HEK293T (cell line): ENCODE measurements at regions not wholly inside any gene's neighbourhood (a gene's known extent, or its start where the extent isn't known, plus 50 kb on each side); places are given as distances from the start of the nearest gene placed in this dataset.

Experiments used
- CTCF ChIA-PET: fragments of 350-600 bp; formaldehyde crosslinking; extraction: SDS; loops from one replicate; lab custom pipeline; 2021; ENCODE audit warnings: antibody characterized with exemption, inconsistent platforms; lab: Yijun Ruan, JAX
- POLR2A ChIA-PET: fragments of 350-600 bp; formaldehyde crosslinking; extraction: SDS; loops from one replicate; lab custom pipeline; 2020; ENCODE audit warnings: antibody characterized with exemption, inconsistent platforms; lab: Yijun Ruan, JAX
- DNase-seq: peaks from one replicate; pipeline ENCODE4 v3.0.0; 2012; ENCODE audit warnings: mixed read lengths; ENCODE audit errors: extremely low spot score
- ARNT ChIP-seq: fragments of 450-650 bp; IDR thresholded peaks from 2 replicates; pipeline ENCODE4 v1.6.1; 2017; ENCODE audit warnings: mild to moderate bottlenecking
- BHLHE40 ChIP-seq: fragments of 450-650 bp; IDR thresholded peaks from 2 replicates; pipeline ENCODE4 v1.6.1; 2016; ENCODE audit warnings: mild to moderate bottlenecking, moderate library complexity, borderline replicate concordance
- CTBP1 ChIP-seq: fragments of 450-650 bp; IDR thresholded peaks from 2 replicates; pipeline ENCODE4 v1.6.1; 2016; ENCODE audit warnings: borderline replicate concordance
- ELF4 ChIP-seq: fragments of 450-650 bp; IDR thresholded peaks from 2 replicates; pipeline ENCODE4 v1.6.1; 2017; ENCODE audit warnings: antibody characterized with exemption
- FOXA1 ChIP-seq: fragments of 450-650 bp; IDR thresholded peaks from 2 replicates; pipeline ENCODE4 v1.6.1; 2016; ENCODE audit warnings: mild to moderate bottlenecking
- FOXK2 ChIP-seq: fragments of 450-650 bp; IDR thresholded peaks from 2 replicates; pipeline ENCODE4 v1.6.1; 2016; ENCODE audit warnings: mild to moderate bottlenecking
- FOXM1 ChIP-seq: fragments of 450-650 bp; IDR thresholded peaks from 2 replicates; pipeline ENCODE4 v1.6.1; 2017; ENCODE audit warnings: mild to moderate bottlenecking, borderline replicate concordance
- HDGF ChIP-seq: fragments of 450-650 bp; IDR thresholded peaks from 2 replicates; pipeline ENCODE4 v1.6.1; 2017; ENCODE audit warnings: antibody characterized with exemption, borderline replicate concordance
- L3MBTL2 ChIP-seq: fragments of 450-650 bp; conservative IDR thresholded peaks from 2 replicates; pipeline ENCODE4 v1.6.1; 2016; ENCODE audit warnings: mild to moderate bottlenecking
- LEF1 ChIP-seq: fragments of 450-650 bp; IDR thresholded peaks from 2 replicates; pipeline ENCODE4 v1.6.1; 2017; ENCODE audit warnings: mild to moderate bottlenecking, borderline replicate concordance
- NFRKB ChIP-seq: fragments of 450-650 bp; IDR thresholded peaks from 2 replicates; pipeline ENCODE4 v1.6.1; 2016; ENCODE audit warnings: mild to moderate bottlenecking, moderate library complexity
- PKNOX1 ChIP-seq: fragments of 450-650 bp; IDR thresholded peaks from 2 replicates; pipeline ENCODE4 v1.6.1; 2016
- SP1 ChIP-seq: fragments of 450-650 bp; IDR thresholded peaks from 2 replicates; pipeline ENCODE4 v1.6.1; 2017
- SUZ12 ChIP-seq: fragments of 450-650 bp; IDR thresholded peaks from 2 replicates; pipeline ENCODE4 v1.6.1; 2016; ENCODE audit warnings: mild to moderate bottlenecking
- TARDBP ChIP-seq: fragments of 450-650 bp; IDR thresholded peaks from 2 replicates; pipeline ENCODE4 v1.6.1; 2016
- ZNF384 ChIP-seq: fragments of 450-650 bp; IDR thresholded peaks from 2 replicates; pipeline ENCODE4 v1.6.1; 2016

GRCh38 chr14:97368049-97368448, 570.9 kb downstream of the VRK1 start:
- CTCF ChIA-PET, result no interaction called here
- TF ChIP-seq ZNF384 (no peak), TARDBP (no peak), SP1 (no peak), FOXK2 (no peak), NFRKB (no peak), LEF1 (no peak), CTBP1 (no peak), FOXA1 (no peak), PKNOX1 (no peak), L3MBTL2 (no peak), FOXM1 (no peak), SUZ12 (no peak), BHLHE40 (no peak), ELF4 (no peak), HDGF (no peak), ARNT (no peak)
- POLR2A ChIA-PET, result no interaction called here
- DNase-seq, result no peak

DNA sequence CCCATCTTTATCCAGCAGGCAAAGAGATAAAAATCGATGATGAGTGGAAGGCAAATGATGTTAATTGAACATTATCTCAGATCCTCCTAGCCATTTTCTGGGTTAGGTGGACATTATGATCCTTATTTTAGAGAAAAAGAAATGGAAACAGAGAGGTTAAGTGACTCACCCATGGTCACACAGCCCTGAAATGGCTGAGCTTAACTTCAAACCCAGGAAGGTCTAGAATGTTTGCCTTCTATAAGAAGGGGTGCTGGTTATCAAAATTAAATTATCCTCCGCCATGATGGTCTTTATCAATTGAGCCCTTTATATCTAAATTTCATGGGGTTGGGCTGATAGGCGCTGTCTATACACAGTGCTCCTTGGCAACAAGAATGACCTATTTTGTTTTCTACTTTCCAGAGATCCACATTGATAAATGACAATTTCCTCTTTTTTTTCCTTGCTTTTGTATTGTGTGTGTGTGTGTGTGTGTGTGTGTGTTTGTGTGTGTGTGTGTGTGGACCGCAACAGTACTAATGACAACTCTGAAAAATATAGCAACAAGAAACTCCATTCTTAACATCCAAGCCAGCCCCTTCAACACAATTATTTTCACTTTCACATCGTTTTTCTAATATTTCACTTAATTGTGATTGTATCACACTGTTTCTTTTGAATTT, 571.9 kb downstream of the VRK1 start:
- POLR2A ChIA-PET, result no interaction called here
- CTCF ChIA-PET, result no interaction called here
- TF ChIP-seq CTBP1 (no peak), SUZ12 (no peak), HDGF (no peak), ARNT (no peak), SP1 (no peak), FOXA1 (no peak), NFRKB (no peak), TARDBP (no peak), FOXM1 (no peak), PKNOX1 (no peak), ZNF384 (no peak), ELF4 (no peak), BHLHE40 (no peak), FOXK2 (no peak), LEF1 (no peak), L3MBTL2 (no peak)
- no peak for DNase-seq

GRCh38 chr14:97369901-97370300, 572.7 kb downstream of the VRK1 start:
- DNase-seq, result no peak
- ChIA-PET POLR2A (no interaction called here), CTCF (no interaction called here)
- no peak for TF ChIP-seq LEF1
- TF ChIP-seq HDGF, result no peak
- TF ChIP-seq ARNT, result no peak
- TF ChIP-seq TARDBP, result no peak
- TF ChIP-seq L3MBTL2, result no peak
- TF ChIP-seq PKNOX1, result no peak
- TF ChIP-seq NFRKB, result no peak
- no peak for TF ChIP-seq SP1

- POLR2A ChIA-PET, result no interaction called here
- CTCF ChIA-PET, result no interaction called here
- TF ChIP-seq SUZ12 (no peak), LEF1 (no peak), TARDBP (no peak), ARNT (no peak), FOXA1 (no peak), HDGF (no peak), NFRKB (no peak), CTBP1 (no peak), ZNF384 (no peak), FOXK2 (no peak)
- no peak for DNase-seq
Observed at GRCh38 chr14:97376310-97376709, 579.1 kb downstream of the VRK1 start.

GRCh38 chr14:97377550-97377949, 580.4 kb downstream of the VRK1 start:
- CTCF ChIA-PET, result interaction anchor here (0.7 kb wide), 1 partner anchor 1438 kb away, joined by 4 read pairs; no protein-coding TSS in a partner anchor
- TF ChIP-seq LEF1 (no peak), SP1 (no peak), PKNOX1 (no peak), FOXM1 (no peak), L3MBTL2 (no peak), NFRKB (no peak), SUZ12 (no peak), ARNT (no peak), TARDBP (no peak), HDGF (no peak), FOXK2 (no peak), FOXA1 (no peak), CTBP1 (no peak), ZNF384 (no peak), BHLHE40 (no peak), ELF4 (no peak)
- no peak for DNase-seq
- POLR2A ChIA-PET, result no interaction called here
